ENCODE measurements at regions not wholly inside any gene's neighbourhood (a gene's known extent, or its start where the extent isn't known, plus 50 kb on each side); places are given as distances from the start of the nearest gene placed in this dataset.

- TF ChIP-seq CTCF (IDR thresholded peaks at IDR 0.05) (no peak), POLR2A (IDR thresholded peaks at IDR 0.05) (no peak)
Measured at GRCh38 chr9:31275419-31275818, 1109.0 kb upstream of the ACO1 start.

Data from testis (tissue), 2 donors.